ENCODE measurements at regions not wholly inside any gene's neighbourhood (a gene's known extent, or its start where the extent isn't known, plus 50 kb on each side); places are given as distances from the start of the nearest gene placed in this dataset.

DNA sequence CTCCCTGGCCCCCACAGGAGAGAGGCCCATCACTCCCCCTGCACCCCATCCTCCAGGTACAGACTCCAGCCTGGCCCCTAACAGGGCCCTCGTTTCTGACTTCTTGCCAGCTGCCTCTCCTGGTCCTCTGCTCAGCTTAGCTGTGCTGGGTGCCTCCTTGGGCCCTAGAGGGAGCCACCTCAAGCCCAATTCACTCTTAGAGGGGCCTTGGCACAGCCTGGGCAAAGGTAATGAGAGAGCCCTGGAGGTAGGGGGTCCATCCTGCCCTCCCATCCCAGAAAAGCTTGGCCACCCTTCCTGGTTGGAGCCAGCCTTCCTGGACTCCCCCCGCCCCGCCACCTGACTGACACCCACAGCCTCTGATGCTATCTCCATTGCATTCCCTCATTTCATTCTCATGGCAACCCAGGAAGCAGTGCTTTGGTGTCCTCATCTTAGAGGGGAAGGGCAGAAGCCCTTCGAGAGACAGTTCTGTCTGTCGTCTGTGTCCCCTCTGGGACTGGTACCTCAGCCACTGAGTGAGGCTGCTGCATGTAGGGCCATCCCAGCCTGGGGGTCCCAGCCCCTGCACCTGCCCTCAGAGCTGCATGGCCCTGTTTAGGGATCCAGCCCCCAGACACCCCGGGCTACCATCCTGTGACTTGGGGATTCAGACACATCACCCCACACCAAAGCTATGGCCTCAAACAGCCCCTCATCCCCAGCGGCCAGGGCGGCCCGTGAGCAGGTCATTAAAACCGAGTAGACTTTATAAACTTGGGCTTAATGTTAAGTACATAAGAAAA lies 95.5 kb downstream of the BARX1 start:
- Histone ChIP-seq H3K27me3 (ENCODE audit: control insufficient read depth, insufficient read depth, low read length) (no peaks in the 10 kb centered on the region), H3K9ac (ENCODE audit: low read length in 3 of 3) (no peak overlapping the region), H3K36me3 (ENCODE audit: control insufficient read depth in 2 of 3, insufficient read depth in 3 of 3, low read length in 3 of 3) (no peaks in the 10 kb centered on the region), H3K4me3 (ENCODE audit: low read length in 3 of 3) (no peak overlapping the region), H3K9me3 (ENCODE audit: control insufficient read depth in 2 of 3, insufficient read depth in 1 of 3, low read length in 3 of 3) (no peaks in the 10 kb centered on the region), H3K27ac (ENCODE audit: low read depth in 2 of 2, low read length in 2 of 2) (no peak overlapping the region), H3K4me1 (ENCODE audit: control insufficient read depth in 2 of 3, insufficient read depth in 2 of 3, low read depth in 1 of 3, low read length in 3 of 3) (no peaks in the 10 kb centered on the region)
- TF ChIP-seq, protein P1, sequence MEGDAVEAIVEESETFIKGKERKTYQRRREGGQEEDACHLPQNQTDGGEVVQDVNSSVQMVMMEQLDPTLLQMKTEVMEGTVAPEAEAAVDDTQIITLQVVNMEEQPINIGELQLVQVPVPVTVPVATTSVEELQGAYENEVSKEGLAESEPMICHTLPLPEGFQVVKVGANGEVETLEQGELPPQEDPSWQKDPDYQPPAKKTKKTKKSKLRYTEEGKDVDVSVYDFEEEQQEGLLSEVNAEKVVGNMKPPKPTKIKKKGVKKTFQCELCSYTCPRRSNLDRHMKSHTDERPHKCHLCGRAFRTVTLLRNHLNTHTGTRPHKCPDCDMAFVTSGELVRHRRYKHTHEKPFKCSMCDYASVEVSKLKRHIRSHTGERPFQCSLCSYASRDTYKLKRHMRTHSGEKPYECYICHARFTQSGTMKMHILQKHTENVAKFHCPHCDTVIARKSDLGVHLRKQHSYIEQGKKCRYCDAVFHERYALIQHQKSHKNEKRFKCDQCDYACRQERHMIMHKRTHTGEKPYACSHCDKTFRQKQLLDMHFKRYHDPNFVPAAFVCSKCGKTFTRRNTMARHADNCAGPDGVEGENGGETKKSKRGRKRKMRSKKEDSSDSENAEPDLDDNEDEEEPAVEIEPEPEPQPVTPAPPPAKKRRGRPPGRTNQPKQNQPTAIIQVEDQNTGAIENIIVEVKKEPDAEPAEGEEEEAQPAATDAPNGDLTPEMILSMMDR (IDR thresholded peaks at IDR 0.05; ENCODE audit: borderline replicate concordance, extremely low read depth, insufficient read depth): no peak
- FAIRE-seq (no peak), DNase-seq (no peak)
- intact Hi-C loops (cut with DNase I): no loop called here

DNA sequence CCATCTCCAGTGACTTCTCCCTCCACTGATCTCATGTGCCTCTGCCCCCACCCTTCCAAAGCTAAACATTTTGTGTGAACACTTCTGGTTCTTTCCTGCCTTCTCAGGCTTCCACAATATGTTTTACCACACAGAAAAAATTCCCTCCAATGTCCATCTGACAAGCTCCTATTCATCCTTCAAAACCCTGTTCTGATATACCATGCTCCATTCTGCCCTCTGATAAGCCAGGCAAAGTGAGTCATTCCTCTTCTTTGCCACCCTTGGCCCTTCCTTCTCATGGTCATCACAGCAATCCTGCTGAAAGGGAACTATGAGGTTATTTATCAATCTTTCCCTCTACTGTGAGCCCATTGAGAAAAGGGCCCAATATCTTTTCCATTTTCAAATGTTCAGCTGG lies 97.6 kb downstream of the BARX1 start:
- H3K9ac ChIP-seq (ENCODE audit: low read length in 3 of 3): no peak overlapping the region
- TF ChIP-seq, protein P1 (IDR thresholded peaks at IDR 0.05; ENCODE audit: borderline replicate concordance, extremely low read depth, insufficient read depth): no peak

DNA sequence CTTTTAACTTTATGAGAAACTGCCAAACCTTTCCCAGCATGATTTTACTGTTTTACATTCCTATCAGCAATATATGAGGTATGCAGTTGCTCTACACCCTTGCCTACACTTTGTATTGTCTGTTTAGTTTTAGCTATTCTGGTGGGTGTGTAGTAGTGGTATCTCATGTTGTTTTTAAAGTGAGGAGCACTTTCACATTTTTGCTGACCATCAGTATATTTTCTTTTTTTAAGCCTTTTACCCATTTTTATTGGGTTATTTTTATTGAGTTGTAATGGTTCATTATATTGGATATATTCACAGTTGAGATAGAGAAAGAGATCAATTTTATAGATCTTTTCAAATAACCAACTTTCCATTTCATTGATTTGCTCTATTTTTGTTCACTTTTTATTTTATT lies 102.4 kb downstream of the BARX1 start:
- H3K27me3 ChIP-seq (ENCODE audit: control insufficient read depth, insufficient read depth, low read length): no peaks in the 10 kb centered on the region
- DNase-seq (no peak), FAIRE-seq (no peak)
- intact Hi-C loops (cut with DNase I): no loop called here
- no peaks in the 10 kb centered on the region for H3K9me3 ChIP-seq (ENCODE audit: control insufficient read depth in 2 of 3, insufficient read depth in 1 of 3, low read length in 3 of 3)
- H3K27ac ChIP-seq (ENCODE audit: low read depth in 2 of 2, low read length in 2 of 2): no peak overlapping the region
- H3K9ac ChIP-seq (ENCODE audit: low read length in 3 of 3): no peak overlapping the region
- no peaks in the 10 kb centered on the region for H3K36me3 ChIP-seq (ENCODE audit: control insufficient read depth in 2 of 3, insufficient read depth in 3 of 3, low read length in 3 of 3)
- no peak overlapping the region for H3K4me3 ChIP-seq (ENCODE audit: low read length in 3 of 3)
- no peaks in the 10 kb centered on the region for H3K4me1 ChIP-seq (ENCODE audit: control insufficient read depth in 2 of 3, insufficient read depth in 2 of 3, low read depth in 1 of 3, low read length in 3 of 3)
- TF ChIP-seq, protein P1 (IDR thresholded peaks at IDR 0.05; ENCODE audit: borderline replicate concordance, extremely low read depth, insufficient read depth): no peak

More for the DNA sequence above, 97.6 kb downstream of the BARX1 start:
- intact Hi-C loops (cut with DNase I): no loop called here
- Histone ChIP-seq H3K27ac (ENCODE audit: low read depth in 2 of 2, low read length in 2 of 2) (no peak overlapping the region), H3K36me3 (ENCODE audit: control insufficient read depth in 2 of 3, insufficient read depth in 3 of 3, low read length in 3 of 3) (no peaks in the 10 kb centered on the region), H3K27me3 (ENCODE audit: control insufficient read depth, insufficient read depth, low read length) (no peaks in the 10 kb centered on the region), H3K4me1 (ENCODE audit: control insufficient read depth in 2 of 3, insufficient read depth in 2 of 3, low read depth in 1 of 3, low read length in 3 of 3) (no peaks in the 10 kb centered on the region), H3K9me3 (ENCODE audit: control insufficient read depth in 2 of 3, insufficient read depth in 1 of 3, low read length in 3 of 3) (no peaks in the 10 kb centered on the region), H3K4me3 (ENCODE audit: low read length in 3 of 3) (no peak overlapping the region)
- DNase-seq (no peak), FAIRE-seq (no peak)

All from kidney (tissue), 13 donors.